Hepatocyte (in vitro differentiated cells): ENCODE measurements at regions not wholly inside any gene's neighbourhood (a gene's known extent, or its start where the extent isn't known, plus 50 kb on each side); places are given as distances from the start of the nearest gene placed in this dataset. TPM values are rescaled to one million over a fixed set of nuclear protein-coding genes. Genes with fewer than 3 reads are reported as not detected.

Experiments
- DNase-seq: peaks from one replicate; pipeline ENCODE4 v3.0.0-alpha.2; 2016; ENCODE audit warnings: low spot score
- H2AFZ ChIP-seq: fragments of 200-600 bp; sonication (generic); 2 replicates; pipeline ENCODE4 v1.6.0; 2016; ENCODE audit warnings: antibody characterized with exemption, mild to moderate bottlenecking
- H3K27ac ChIP-seq: fragments of 200-600 bp; sonication (generic); 2 replicates; pipeline ENCODE4 v1.5.1; 2016; ENCODE audit warnings: mild to moderate bottlenecking
- H3K27me3 ChIP-seq: fragments of 200-600 bp; sonication (generic); 2 replicates; pipeline ENCODE4 v1.6.1; 2016
- H3K36me3 ChIP-seq: fragments of 200-600 bp; sonication (generic); replicated peaks from 2 replicates; pipeline ENCODE4 v1.5.1; 2016; ENCODE audit warnings: low read depth; ENCODE audit not compliant: insufficient read depth
- H3K4me1 ChIP-seq: fragments of 200-600 bp; sonication (generic); 2 replicates; pipeline ENCODE4 v1.5.1; 2016; ENCODE audit warnings: mild to moderate bottlenecking, moderate library complexity; ENCODE audit not compliant: insufficient read depth
- H3K4me2 ChIP-seq: fragments of 200-600 bp; sonication (generic); 2 replicates; pipeline ENCODE4 v1.6.0; 2016
- H3K4me3 ChIP-seq: fragments of 200-600 bp; sonication (generic); 2 replicates; pipeline ENCODE4 v1.5.1; 2016; ENCODE audit warnings: mild to moderate bottlenecking
- H3K79me2 ChIP-seq: fragments of 200-600 bp; sonication (generic); 2 replicates; pipeline ENCODE4 v1.6.0; 2017; ENCODE audit warnings: mild to moderate bottlenecking
- H3K9me2 ChIP-seq: fragments of 200-600 bp; sonication (generic); replicated peaks from 2 replicates; pipeline ENCODE4 v1.6.0; 2017; ENCODE audit warnings: mild to moderate bottlenecking; ENCODE audit not compliant: insufficient read depth
- H3K9me3 ChIP-seq: fragments of 200-600 bp; sonication (generic); 2 replicates; pipeline ENCODE4 v1.5.1; 2016; ENCODE audit warnings: low read depth, mild to moderate bottlenecking
- H4K20me1 ChIP-seq: fragments of 200-600 bp; sonication (generic); 2 replicates; pipeline ENCODE4 v1.6.0; 2016; ENCODE audit warnings: mild to moderate bottlenecking; ENCODE audit not compliant: insufficient read depth, poor library complexity, severe bottlenecking
- CTCF ChIP-seq: fragments of 200-600 bp; sonication (generic); IDR thresholded peaks from 2 replicates; pipeline ENCODE4 v1.5.1; 2016; ENCODE audit warnings: antibody characterized with exemption, mild to moderate bottlenecking; ENCODE audit not compliant: poor library complexity
- EZH2 ChIP-seq: fragments of 200-600 bp; sonication (generic); IDR thresholded peaks from 2 replicates; pipeline ENCODE4 v1.6.1; 2016; ENCODE audit warnings: antibody characterized with exemption, mild to moderate bottlenecking, borderline replicate concordance
- EZH2phosphoT487 ChIP-seq: fragments of 200-600 bp; sonication (generic); IDR thresholded peaks from one replicate; pipeline ENCODE4 v1.6.1; 2018; ENCODE audit warnings: antibody characterized with exemption, mild to moderate bottlenecking, low read depth, moderate library complexity; ENCODE audit not compliant: unreplicated experiment, severe bottlenecking
- WGBS: methylation state at CpG from one replicate; pipeline ENCODE4 v1.1.6; 2016; ENCODE audit warnings: low lambda C conversion rate; ENCODE audit errors: missing lambda C conversion rate; 5-methylcytosine and 5-hydroxymethylcytosine counted together
- small RNA-seq: library from RNA; depleted of rRNA; stranded (forward); fragments of <200 nt; gene quantifications from one replicate; pipeline ENCODE3, GENCODE V24; 2014

GRCh38 chrX:10104958-10105658 lies 51.7 kb upstream of the CLCN4 start:
- WGBS, result 86% methylated on average over 10 of the region's 10 CpGs
- DNase-seq, result no peak
- Histone ChIP-seq H3K79me2 (no peaks in the 10 kb centered on the region), H3K4me1 (peaks cover 4% of the 10 kb centered on the region), H3K4me2 (no peak overlapping the region), H2AFZ (no peak overlapping the region), H3K36me3 (no peaks in the 10 kb centered on the region), H4K20me1 (no peaks in the 10 kb centered on the region), H3K9me2 (no peaks in the 10 kb centered on the region), H3K4me3 (no peak overlapping the region), H3K27ac (no peak overlapping the region), H3K9me3 (no peaks in the 10 kb centered on the region), H3K27me3 (no peaks in the 10 kb centered on the region)
- TF ChIP-seq EZH2 (no peak), EZH2phosphoT487 (no peak), CTCF (no peak)

- DNase-seq, result no peak
- no peaks in the 10 kb centered on the region for H3K79me2 ChIP-seq
- no peak overlapping the region for H2AFZ ChIP-seq
- no peak overlapping the region for H3K4me3 ChIP-seq
- H3K36me3 ChIP-seq, result no peaks in the 10 kb centered on the region
- no peaks in the 10 kb centered on the region for H4K20me1 ChIP-seq
- H3K27ac ChIP-seq, result peak overlapping the region; percentile 19
- no peak for TF ChIP-seq EZH2
- no peak for TF ChIP-seq EZH2phosphoT487
- no peak for TF ChIP-seq CTCF
- H3K27me3 ChIP-seq, result no peaks in the 10 kb centered on the region
- peaks cover 4% of the 10 kb centered on the region for H3K4me1 ChIP-seq
- H3K4me2 ChIP-seq, result no peak overlapping the region
- H3K9me2 ChIP-seq, result no peaks in the 10 kb centered on the region
- H3K9me3 ChIP-seq, result no peaks in the 10 kb centered on the region
- 66% methylated on average over 10 of the region's 10 CpGs for WGBS
Observed at GRCh38 chrX:10106806-10107205, 50.0 kb upstream of the CLCN4 start.

Small RNAs in the stretch of these regions (small RNA-seq; reads per million reads assigned to genes)
- not detected for gene RF00019
